Tibial artery (tissue), 4 donors: ENCODE measurements at regions not wholly inside any gene's neighbourhood (a gene's known extent, or its start where the extent isn't known, plus 50 kb on each side); places are given as distances from the start of the nearest gene placed in this dataset.
"Not testable (repeated sequence)": the region's sequence is repeated elsewhere in the genome, so short reads cannot be mapped to it uniquely, and the experiment has no call there.

Experiments used
- DNase-seq, 2 donors: peaks; one replicate each; pipeline ENCODE4 v3.0.0-alpha.2; 2019
- H3K27ac ChIP-seq, 2 donors: fragments of 200-600 bp; sonication (generic) in 1 of 2; 1 replicate in 1 of 2; 2 replicates in 1 of 2; pipeline ENCODE4 v1.5.1; 2018 to 2019; ENCODE audit warnings: mild to moderate bottlenecking in 1 of 2
- H3K27me3 ChIP-seq, 2 donors: fragments of 200-600 bp; sonication (generic) in 1 of 2; one replicate each; pipeline versions ENCODE4 v1.5.1 to v1.6.0; 2016 to 2019
- H3K36me3 ChIP-seq, 3 donors: fragments of 200-600 bp; sonication (generic) in 2 of 3; one replicate each; pipeline ENCODE4 v1.5.1; 2016 to 2019; ENCODE audit warnings: mild to moderate bottlenecking in 2 of 3
- H3K4me1 ChIP-seq, 4 donors: fragments of 200-600 bp; sonication (generic) in 2 of 4; 1 replicate in 3 of 4; 2 replicates in 1 of 4; pipeline ENCODE4 v1.5.1; 2016 to 2019
- H3K4me3 ChIP-seq, 2 donors: fragments of 200-600 bp; sonication (generic) in 1 of 2; 1 replicate in 1 of 2; 2 replicates in 1 of 2; pipeline ENCODE4 v1.5.1; 2018 to 2019; ENCODE audit warnings: mild to moderate bottlenecking in 2 of 2
- H3K9me3 ChIP-seq, 3 donors: fragments of 200-600 bp; sonication (generic) in 1 of 3; one replicate each; pipeline ENCODE4 v1.5.1; 2016 to 2019
- intact Hi-C: fragments of 100-400 bp; cut with DNase I; formaldehyde crosslinking; loops from one replicate; pipeline ENCODE4 v1.15.0; 2023; ENCODE audit warnings: low total_unique reads
- TF ChIP-seq, protein P1 (sequence below), 2 experiments: fragments of 200-600 bp in 1 of 2; fragments of 450-650 bp in 1 of 2; IDR thresholded peaks; one replicate each; pipeline ENCODE4 v1.5.1; 2017 to 2019; ENCODE audit warnings: antibody characterized with exemption in 2 of 2, mild to moderate bottlenecking in 1 of 2, moderate library complexity in 1 of 2

DNA sequence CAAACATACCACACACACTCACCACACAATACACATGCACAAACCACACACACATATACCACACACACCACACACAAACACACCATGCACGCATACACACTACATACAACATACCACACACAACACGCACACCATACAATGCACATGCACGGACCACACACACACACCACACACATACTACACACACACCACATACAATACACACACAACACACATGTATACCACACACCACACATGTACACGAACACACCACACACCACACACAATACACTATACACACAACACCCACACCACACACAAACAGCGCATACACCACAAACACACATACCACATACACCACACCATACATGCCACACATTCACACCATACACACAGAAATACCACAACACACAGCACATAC is 480.3 kb downstream of the DIRAS2 start:
- no peak overlapping the region for H3K27ac ChIP-seq
- no peaks in the 10 kb centered on the region for H3K9me3 ChIP-seq
- no peak overlapping the region for H3K4me3 ChIP-seq
- intact Hi-C loops: no loop called here
- H3K36me3 ChIP-seq: no peaks in the 10 kb centered on the region
- no peaks in the 10 kb centered on the region for H3K4me1 ChIP-seq
- no peak for DNase-seq
- H3K27me3 ChIP-seq: no peaks in the 10 kb centered on the region
- TF ChIP-seq, protein P1, sequence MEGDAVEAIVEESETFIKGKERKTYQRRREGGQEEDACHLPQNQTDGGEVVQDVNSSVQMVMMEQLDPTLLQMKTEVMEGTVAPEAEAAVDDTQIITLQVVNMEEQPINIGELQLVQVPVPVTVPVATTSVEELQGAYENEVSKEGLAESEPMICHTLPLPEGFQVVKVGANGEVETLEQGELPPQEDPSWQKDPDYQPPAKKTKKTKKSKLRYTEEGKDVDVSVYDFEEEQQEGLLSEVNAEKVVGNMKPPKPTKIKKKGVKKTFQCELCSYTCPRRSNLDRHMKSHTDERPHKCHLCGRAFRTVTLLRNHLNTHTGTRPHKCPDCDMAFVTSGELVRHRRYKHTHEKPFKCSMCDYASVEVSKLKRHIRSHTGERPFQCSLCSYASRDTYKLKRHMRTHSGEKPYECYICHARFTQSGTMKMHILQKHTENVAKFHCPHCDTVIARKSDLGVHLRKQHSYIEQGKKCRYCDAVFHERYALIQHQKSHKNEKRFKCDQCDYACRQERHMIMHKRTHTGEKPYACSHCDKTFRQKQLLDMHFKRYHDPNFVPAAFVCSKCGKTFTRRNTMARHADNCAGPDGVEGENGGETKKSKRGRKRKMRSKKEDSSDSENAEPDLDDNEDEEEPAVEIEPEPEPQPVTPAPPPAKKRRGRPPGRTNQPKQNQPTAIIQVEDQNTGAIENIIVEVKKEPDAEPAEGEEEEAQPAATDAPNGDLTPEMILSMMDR (IDR thresholded peaks at IDR 0.05): no peak

DNA sequence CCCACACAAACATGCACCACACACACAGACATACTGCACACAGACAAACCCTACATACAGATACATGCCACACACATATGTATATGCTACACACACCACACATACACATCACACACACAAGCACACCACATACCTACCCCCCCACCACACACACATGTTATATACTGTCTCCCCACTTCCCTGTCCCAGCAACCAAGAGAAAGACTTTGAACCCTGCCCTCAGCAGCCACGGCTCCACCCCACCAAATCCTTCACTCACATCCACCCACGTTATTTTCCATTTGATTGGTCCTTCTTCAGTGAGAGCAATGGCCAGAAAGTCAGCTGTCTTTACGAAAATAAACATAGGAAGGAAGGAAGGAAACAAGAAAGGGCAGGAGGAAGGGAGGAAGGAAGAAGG is 479.8 kb downstream of the DIRAS2 start:
- H3K4me1 ChIP-seq: no peaks in the 10 kb centered on the region
- no peak overlapping the region for H3K27ac ChIP-seq
- no peaks in the 10 kb centered on the region for H3K36me3 ChIP-seq
- DNase-seq: no peak
- H3K27me3 ChIP-seq: no peaks in the 10 kb centered on the region
- no peak overlapping the region for H3K4me3 ChIP-seq
- TF ChIP-seq, protein P1 (IDR thresholded peaks at IDR 0.05): no peak
- H3K9me3 ChIP-seq: no peaks in the 10 kb centered on the region
- intact Hi-C loops: no loop called here

DNA sequence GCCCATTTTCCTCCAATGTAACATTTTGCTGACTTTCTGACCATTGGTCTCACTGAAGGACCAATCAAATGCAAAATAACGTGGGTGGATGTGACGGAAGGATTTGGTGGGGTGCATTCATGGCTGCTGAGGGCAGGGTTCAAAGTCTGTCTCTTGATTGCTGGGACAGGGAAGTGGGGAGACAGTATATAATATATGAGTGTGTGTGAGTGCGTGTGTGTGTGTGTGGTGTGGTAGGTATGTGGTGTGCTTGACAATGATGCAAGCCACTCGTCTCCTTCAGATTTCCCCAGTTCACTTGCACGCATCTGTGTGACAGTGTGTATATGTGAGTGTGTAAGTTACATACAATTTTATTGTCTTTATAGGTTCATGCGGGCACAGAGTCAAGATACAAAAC is 477.3 kb downstream of the DIRAS2 start:
- H3K27me3 ChIP-seq: no peaks in the 10 kb centered on the region
- DNase-seq: no peak
- peaks cover 0 to 1% (median 0%) of the 10 kb centered on the region in 3 donors for H3K9me3 ChIP-seq
- H3K36me3 ChIP-seq: no peaks in the 10 kb centered on the region
- H3K4me3 ChIP-seq: no peak overlapping the region
- no peaks in the 10 kb centered on the region for H3K4me1 ChIP-seq
- TF ChIP-seq, protein P1 (IDR thresholded peaks at IDR 0.05): no peak
- no peak overlapping the region for H3K27ac ChIP-seq
- intact Hi-C loops: no loop called here

DNA sequence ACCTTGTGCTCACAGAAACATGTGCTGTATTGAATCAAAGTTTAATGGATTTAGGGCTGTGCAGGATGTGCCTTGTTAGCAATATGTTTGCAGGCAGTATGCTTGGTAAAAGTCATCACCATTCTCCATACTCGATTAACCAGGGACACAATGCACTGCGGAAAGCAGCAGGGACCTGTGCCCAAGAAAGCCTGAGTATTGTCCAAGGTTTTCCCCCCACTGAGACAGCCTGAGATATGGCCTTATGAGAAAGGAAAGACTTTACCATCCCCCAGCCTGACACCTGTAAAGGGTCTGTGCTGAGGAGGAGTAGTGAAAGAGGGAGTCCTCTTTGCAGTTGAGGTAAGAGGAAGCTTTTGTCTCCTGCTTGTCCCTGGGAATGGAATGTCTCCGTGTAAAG is 476.2 kb downstream of the DIRAS2 start:
- H3K27ac ChIP-seq, DNase-seq, H3K27me3 ChIP-seq, H3K9me3 ChIP-seq, H3K36me3 ChIP-seq, H3K4me3 ChIP-seq, intact Hi-C loops, H3K4me1 ChIP-seq: not testable (repeated sequence)

DNA sequence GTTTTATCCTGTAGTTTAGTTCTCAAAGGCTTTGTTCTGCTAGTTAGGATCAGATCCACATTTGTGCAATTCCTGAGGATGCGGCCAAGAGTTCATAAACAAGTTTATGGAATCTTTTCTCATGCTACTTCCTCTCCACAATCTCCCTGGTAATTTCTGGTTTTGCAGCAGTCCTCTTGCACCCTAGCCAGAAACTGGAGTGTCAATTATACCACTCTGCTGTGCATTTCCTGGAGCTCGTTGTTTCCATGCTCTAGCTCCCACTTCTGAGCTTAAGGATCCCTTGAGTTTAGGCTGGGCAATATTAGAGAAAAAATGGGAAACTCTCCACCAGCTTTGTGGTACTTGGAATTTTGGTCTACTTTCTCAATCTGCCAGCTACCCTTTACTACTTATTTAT is 474.7 kb downstream of the DIRAS2 start:
- Histone ChIP-seq H3K4me1 (no peaks in the 10 kb centered on the region), H3K9me3 (peaks cover 0 to 10% (median 0%) of the 10 kb centered on the region in 3 donors), H3K36me3 (no peaks in the 10 kb centered on the region), H3K4me3 (no peak overlapping the region), H3K27ac (no peak overlapping the region), H3K27me3 (no peaks in the 10 kb centered on the region)
- DNase-seq: no peak
- TF ChIP-seq, protein P1 (IDR thresholded peaks at IDR 0.05): no peak
- intact Hi-C loops: no loop called here

DNA sequence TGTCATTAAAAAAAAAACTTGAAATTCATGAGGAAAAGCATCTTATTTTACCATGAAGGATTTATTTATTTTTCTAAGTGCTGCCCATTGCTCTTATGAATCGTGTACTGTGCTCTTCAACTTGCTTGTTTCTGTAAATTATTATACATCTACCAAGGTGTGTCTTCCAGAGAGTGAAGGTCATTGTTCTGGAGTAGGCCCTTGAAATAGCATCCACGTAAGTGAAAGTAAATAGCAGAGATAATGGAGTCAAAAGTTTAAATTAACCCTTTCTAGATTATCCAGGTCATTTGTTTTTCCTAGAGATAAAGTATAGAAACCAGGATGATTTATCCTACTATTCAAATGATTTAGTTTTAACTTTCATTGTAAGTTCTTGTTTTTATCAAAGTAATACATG is 473.1 kb downstream of the DIRAS2 start:
- no peak for DNase-seq
- TF ChIP-seq, protein P1 (IDR thresholded peaks at IDR 0.05): no peak
- Histone ChIP-seq H3K4me1 (no peaks in the 10 kb centered on the region), H3K36me3 (no peaks in the 10 kb centered on the region), H3K27ac (no peak overlapping the region), H3K4me3 (no peak overlapping the region), H3K27me3 (no peaks in the 10 kb centered on the region), H3K9me3 (peaks cover 0 to 10% (median 0%) of the 10 kb centered on the region in 3 donors)
- intact Hi-C loops: no loop called here

DNA sequence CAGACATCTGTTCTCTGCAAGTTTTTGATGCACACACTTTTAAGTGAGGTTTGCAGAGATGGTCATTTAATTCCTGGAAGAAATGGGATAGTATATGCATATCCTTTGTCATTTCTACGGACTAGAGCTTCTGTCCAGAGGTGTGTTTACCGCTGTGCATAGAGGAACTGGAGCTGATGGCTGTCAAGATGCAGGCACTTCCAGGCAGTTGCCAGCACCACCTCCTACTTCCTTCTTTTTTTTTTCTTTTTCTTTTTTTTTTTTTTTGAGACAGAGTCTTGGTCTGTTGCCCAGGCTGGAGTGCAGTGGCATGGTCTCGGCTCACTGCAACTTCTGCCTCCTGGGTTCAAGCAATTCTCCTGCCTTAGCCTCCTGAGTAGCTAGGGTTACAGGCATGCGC is 468.7 kb downstream of the DIRAS2 start:
- H3K27me3 ChIP-seq, H3K9me3 ChIP-seq, H3K4me1 ChIP-seq, H3K27ac ChIP-seq, H3K4me3 ChIP-seq, DNase-seq, H3K36me3 ChIP-seq, intact Hi-C loops: not testable (repeated sequence)

DNA sequence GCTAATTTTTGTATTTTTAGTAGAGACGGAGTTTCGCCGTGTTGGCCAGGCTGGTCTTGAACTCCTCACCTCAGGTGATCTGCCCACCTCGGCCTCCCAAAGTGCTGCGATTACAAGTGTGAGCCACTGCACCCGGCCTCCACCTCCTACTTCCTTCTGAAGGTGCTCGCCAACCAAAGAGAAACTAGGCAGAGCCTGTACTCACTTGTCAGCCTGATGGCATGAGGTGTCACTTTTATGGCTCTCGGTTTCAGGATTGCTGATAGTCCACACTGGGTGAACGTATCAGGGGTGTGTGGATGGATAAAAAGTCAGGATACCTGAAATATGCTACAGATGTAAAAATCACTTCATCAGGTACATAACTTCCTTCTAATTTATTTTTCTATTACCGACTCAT is 468.3 kb downstream of the DIRAS2 start:
- H3K27ac ChIP-seq, intact Hi-C loops, DNase-seq, H3K4me3 ChIP-seq, H3K9me3 ChIP-seq, H3K27me3 ChIP-seq, H3K36me3 ChIP-seq, H3K4me1 ChIP-seq: not testable (repeated sequence)
